Non-pigmented ciliary epithelial cell (primary cell): ENCODE measurements at regions not wholly inside any gene's neighbourhood (a gene's known extent, or its start where the extent isn't known, plus 50 kb on each side); places are given as distances from the start of the nearest gene placed in this dataset.
"Not testable (repeated sequence)": the region's sequence is repeated elsewhere in the genome, so short reads cannot be mapped to it uniquely, and the experiment has no call there.

Source experiments
- DNase-seq: peaks from one replicate; pipeline ENCODE4 v3.0.0-alpha.2; 2010; ENCODE audit warnings: low read depth

DNA sequence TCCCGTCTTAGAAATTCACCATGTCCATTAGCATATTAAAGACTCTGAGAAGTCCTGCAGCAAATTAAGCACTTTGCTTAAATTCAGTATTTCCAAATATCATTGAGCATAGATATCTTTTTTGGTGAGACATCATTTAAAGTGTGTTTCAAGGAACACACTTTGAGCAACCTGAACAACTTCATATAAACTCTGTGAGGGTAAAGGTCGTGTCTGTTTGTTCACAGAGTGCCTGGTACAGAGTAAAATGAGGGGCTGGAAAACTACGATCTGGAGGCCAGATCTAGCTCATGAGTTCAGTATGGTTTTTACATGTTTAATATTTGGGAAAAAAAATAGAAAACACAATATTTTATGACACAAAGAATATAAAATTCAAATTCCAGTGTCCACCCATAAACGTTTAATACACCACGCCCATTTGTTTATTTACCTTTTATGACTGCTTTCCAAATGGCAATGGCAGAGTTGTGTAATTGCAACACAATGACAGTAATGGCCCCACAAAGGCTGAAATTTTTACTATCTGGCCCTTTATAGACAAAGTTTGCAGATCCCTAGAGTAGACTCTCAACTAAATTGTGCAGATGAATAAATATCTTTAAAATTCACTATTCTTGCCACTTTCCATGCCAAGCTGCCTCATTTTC, 67.4 kb downstream of the SNTN start:
- no peak for DNase-seq

GRCh38 chr3:63720951-63721350, 68.5 kb downstream of the SNTN start:
- not testable (repeated sequence) for DNase-seq

- peak; percentile 90 for DNase-seq
These were observed 72.5 kb downstream of the SNTN start for GRCh38 chr3:63724987-63725386.

DNA sequence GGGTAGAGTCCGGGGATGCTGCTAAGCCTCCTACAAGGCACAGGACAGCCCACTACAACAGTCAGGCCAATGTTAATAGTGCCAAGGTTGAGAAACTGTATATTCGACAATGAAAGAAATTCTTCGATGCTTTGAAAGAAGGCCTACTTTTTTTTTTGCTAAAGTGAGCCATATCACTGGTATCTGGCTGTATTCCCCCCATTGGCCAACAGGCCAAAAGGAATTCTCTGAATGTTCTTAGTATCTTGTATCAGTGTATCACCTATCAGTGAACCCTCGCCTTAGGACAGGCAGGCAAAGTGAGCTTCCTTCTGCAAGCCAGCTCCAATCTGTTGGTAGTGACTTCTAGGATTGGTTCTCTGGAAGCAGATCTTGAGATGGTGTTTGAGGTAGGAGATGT, 74.2 kb downstream of the SNTN start:
- no peak for DNase-seq

DNA sequence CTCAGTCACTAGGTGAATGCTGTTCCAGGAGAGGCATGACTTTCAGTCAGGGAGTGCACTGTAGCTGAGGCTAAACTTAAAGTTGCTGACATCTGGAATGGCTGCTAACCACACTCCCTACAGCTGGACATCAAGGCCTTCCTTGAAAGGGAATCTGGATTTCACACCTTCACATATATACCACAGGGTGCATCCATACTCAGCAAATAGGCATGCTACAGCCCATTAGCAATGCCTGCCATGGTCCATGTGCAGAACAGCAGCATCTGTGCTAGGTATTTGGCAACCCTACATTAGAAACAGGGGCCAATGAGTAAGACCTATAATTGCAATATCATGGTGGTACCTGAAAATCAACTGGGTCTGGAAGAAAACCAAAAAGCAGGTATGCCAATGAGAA, 74.8 kb downstream of the SNTN start:
- DNase-seq = no peak

DNA sequence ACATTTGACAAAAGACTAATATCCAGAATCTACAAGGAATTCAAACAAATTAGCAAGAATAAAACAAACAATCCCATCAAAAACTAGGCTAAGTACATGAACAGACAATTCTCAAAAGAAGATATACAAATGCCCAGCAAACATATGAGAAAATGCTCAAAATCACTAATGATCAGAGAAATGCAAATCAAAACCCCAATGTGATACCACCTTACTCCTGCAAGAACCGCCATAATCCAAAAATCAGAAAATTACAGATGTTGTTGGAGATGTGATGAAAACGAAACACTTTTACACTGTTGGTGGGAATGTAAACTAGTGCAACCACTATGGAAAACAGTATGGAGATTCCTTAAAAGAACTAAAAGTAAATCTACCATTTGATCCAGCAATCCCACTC, 79.4 kb downstream of the SNTN start:
- DNase-seq = no peak

GRCh38 chr3:63733278-63733677, 80.8 kb downstream of the SNTN start:
- not testable (repeated sequence) for DNase-seq

GRCh38 chr3:63734632-63735031, 82.2 kb downstream of the SNTN start:
- not testable (repeated sequence) for DNase-seq

- not testable (repeated sequence) for DNase-seq
These were observed 82.3 kb upstream of the C3orf49 start for GRCh38 chr3:63736757-63737156.

DNA sequence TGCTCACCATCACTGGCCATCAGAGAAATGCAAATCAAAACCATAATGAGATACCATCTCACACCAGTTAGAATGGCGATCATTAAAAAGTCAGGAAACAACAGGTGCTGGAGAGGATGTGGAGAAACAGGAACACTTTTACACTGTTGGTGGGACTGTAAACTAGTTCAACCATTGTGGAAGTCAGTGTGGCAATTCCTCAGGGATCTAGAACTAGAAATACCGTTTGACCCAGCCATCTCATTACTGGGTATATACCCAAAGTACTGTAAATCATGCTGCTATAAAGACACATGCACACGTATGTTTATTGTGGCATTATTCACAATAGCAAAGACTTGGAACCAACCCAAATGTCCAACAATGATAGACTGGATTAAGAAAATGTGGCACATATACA, 80.5 kb upstream of the C3orf49 start:
- not testable (repeated sequence) for DNase-seq

GRCh38 chr3:63739474-63739873, 79.6 kb upstream of the C3orf49 start:
- DNase-seq = no peak

GRCh38 chr3:63740116-63740515, 79.0 kb upstream of the C3orf49 start:
- no peak for DNase-seq

DNA sequence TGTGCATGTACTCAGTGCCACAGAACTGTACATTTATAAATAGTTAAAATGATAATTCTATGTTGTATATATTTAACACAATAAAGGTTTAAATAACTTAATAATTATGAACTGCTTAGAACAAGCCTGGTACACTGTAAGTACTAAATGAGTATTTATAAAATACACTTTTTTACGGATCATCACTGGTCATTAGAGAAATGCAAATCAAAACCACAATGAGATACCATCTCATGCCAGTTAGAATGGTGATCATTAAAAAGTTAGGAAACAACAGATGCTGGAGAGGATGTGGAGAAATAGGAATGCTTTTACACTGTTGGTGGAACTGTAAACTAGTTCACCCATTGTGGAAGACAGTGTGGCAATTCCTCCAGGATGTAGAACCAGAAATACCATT, 74.4 kb upstream of the C3orf49 start:
- not testable (repeated sequence) for DNase-seq

- no peak for DNase-seq
These were observed 73.3 kb upstream of the C3orf49 start for GRCh38 chr3:63745757-63746156.

DNA sequence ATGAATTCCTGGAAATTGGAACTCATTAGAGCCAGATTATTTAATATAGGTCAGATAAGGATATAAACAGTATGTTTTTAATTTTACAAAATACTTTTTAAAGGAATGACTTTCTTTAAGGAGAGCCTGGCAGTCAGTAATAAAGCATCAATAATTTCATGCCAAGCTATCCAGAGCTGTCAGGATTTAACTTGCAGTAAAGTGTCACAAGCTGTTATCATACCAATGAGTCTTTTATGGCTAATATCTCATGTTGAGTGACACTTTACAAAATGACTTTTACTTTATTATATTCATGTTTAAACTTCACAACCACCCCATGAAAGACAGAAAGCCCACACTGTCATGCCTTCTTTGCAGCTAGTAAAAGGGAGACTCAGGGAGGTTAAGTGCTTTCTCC, 72.9 kb upstream of the C3orf49 start:
- no peak for DNase-seq

DNA sequence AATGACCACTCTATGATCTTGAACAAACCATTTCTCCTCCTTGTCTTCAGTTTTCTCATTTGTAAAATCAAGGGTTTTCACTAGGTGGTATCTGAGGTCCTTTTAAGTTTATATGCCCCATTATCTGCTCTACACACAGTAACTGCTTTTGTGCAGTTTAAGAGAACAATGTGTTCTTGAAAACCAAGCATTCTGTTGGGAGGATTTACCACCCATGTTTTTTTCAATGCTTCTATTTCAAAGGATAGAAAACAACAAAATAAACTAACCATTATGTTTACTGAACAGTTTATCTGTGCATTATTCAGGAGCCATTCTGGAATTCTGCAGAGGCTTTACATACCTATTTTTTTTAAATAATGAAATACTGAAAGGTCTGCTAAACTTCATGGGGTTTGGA, 67.6 kb upstream of the C3orf49 start:
- DNase-seq = no peak

DNA sequence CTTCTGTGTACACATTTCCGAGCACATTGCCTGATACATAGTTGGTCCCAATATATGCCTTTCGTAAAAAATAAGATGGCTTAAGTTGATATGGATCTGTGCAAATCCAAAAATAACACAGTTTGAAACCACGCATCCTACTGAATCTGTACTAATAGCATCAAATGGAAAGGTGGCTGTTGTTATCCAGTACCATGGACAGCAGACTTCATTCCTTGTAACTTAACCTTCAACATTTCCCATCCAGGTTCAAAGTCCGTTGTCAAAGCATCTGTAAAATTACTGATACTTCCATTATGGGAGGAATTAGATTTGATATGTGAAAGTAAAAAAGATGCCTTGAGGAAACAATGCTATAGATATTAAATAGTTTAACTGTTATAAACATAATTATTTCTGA, 65.5 kb upstream of the C3orf49 start:
- DNase-seq = no peak

DNA sequence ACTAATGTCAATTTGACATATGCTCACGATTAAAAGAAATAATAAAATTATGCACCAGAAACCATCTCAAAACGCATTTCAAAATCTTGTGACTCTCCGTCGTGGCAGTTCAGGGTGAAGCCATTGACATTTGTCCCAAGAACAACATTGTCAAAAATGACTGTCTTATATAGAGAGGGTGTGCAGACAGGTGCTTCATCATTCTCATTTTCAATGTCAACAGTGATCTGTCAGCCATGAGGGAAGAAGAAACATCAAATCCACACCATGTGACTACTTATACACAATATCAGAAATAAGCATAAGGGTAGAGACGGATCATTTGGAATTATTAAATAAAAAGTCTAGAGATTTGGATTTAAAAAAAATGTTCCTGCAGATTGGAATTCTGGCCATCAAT, 65.1 kb upstream of the C3orf49 start:
- DNase-seq = no peak

- no peak for DNase-seq
These were observed 56.9 kb upstream of the C3orf49 start for GRCh38 chr3:63762180-63762579.

DNA sequence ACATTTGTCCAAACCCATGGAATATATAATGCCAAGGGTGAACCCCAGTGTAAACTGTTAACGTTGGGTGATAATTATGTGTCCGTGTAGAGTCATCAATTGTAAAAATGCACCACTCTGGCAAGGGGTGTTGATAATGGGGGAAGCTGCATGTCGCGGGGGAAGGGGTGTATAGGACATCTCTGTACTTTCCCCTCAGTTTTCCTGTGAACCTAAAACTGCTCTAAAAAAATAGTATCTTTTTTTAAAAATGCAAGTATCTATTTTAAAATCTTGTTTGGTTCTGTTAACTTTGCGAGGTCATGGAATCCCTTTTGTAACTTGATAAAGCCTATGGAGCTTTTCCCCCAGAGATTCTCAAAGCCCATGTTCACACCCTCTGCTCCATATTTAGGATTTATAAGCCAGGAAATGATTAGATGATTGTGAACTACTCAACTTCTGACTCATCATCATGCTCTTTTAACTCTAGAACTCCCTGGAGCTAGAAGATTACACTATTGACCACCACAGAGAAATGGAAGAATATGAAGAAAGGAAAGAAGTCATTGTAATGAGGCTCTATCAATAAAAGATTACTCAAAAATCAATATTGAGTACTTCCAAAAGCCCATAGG, 56.1 kb upstream of the C3orf49 start:
- peak; percentile 17 for DNase-seq

GRCh38 chr3:63764511-63764910, 54.6 kb upstream of the C3orf49 start:
- no peak for DNase-seq

DNA sequence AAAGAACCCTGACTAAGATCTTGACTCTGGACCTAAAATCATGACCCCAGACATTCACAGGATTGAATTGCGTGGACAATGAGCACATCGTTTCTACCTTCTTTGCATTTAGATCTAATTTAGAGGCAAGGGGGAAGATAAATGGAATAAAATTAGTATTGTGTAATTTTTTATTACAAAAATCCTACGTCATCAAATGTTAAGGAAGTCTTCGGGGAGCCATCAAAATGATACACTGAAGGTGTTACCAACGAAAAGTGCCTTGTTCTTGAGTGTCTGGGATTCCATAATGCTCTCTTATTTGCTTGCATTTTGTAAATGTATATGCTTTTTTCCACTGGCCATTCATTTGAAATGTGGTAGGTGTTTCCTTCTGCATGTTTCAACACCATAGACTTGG, 52.8 kb upstream of the C3orf49 start:
- no peak for DNase-seq

- DNase-seq = no peak
These were observed 50.7 kb upstream of the C3orf49 start for GRCh38 chr3:63768386-63768785.

- DNase-seq = no peak
These were observed 50.2 kb upstream of the C3orf49 start for GRCh38 chr3:63768888-63769287.
